ENCODE measurements at regions not wholly inside any gene's neighbourhood (a gene's known extent, or its start where the extent isn't known, plus 50 kb on each side); places are given as distances from the start of the nearest gene placed in this dataset.

DNA sequence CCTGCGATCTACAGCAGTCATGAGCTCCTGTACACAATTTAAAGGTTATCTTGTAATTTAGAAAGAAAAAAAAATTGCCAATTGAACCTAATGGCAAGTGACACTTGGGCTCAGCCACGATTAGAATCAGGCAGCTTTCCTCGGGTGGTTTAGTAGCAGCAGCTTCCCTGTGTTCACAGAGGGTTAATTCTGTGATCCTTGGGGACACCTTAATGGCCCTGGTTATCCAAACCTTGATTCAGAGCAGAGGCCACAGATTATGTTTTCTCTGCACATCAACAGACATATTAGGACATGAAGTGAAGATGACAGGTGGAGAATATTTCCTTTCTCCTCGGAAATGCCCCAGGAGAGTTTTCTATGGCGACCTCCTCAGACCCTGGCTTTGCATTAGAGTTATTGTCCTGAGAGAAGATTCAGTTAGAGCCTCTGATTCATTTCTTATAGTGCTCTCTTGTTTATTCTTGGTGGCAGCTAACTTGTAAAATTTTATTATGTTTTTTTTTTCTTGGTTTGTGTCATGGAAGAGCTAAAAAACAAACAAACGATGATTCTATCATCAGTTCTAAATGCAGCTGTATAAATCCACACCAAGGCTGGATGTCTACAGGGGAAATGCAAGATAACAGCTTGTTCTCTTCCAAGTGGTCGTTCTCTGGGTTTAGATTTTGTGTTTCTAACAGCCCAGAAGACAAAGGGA, 351.2 kb upstream of the DYNLRB2 start:
- no peak for DNase-seq (ENCODE audit: low read depth, low spot score)
- in situ Hi-C loops (cut with HindIII; ENCODE audit: low pct_unique_long_range_greater_than_20kb, low sequenced_read_pairs) (no loop called here), intact Hi-C loops (cut with micrococcal nuclease; ENCODE audit: unreplicated experiment) (no loop called here)
- ChIA-PET POLR2A (no interaction called here), CTCF (no interaction called here)
- no peaks in the 10 kb centered on the region for H3K9me3 ChIP-seq (ENCODE audit: control insufficient read depth, insufficient read depth, low read depth, low read length)
- no peak for TF ChIP-seq CTCF (IDR thresholded peaks at IDR 0.05)
- TF ChIP-seq TCF7L2 (IDR thresholded peaks at IDR 0.05; ENCODE audit: low read depth, low read length): no peak
- no peak for TF ChIP-seq POLR2AphosphoS5 (IDR thresholded peaks at IDR 0.05; ENCODE audit: low read depth, low read length)
- TF ChIP-seq SIN3A (IDR thresholded peaks at IDR 0.05; ENCODE audit: borderline replicate concordance, insufficient read depth, low read depth, low read length): no peak
- TF ChIP-seq, protein P1, sequence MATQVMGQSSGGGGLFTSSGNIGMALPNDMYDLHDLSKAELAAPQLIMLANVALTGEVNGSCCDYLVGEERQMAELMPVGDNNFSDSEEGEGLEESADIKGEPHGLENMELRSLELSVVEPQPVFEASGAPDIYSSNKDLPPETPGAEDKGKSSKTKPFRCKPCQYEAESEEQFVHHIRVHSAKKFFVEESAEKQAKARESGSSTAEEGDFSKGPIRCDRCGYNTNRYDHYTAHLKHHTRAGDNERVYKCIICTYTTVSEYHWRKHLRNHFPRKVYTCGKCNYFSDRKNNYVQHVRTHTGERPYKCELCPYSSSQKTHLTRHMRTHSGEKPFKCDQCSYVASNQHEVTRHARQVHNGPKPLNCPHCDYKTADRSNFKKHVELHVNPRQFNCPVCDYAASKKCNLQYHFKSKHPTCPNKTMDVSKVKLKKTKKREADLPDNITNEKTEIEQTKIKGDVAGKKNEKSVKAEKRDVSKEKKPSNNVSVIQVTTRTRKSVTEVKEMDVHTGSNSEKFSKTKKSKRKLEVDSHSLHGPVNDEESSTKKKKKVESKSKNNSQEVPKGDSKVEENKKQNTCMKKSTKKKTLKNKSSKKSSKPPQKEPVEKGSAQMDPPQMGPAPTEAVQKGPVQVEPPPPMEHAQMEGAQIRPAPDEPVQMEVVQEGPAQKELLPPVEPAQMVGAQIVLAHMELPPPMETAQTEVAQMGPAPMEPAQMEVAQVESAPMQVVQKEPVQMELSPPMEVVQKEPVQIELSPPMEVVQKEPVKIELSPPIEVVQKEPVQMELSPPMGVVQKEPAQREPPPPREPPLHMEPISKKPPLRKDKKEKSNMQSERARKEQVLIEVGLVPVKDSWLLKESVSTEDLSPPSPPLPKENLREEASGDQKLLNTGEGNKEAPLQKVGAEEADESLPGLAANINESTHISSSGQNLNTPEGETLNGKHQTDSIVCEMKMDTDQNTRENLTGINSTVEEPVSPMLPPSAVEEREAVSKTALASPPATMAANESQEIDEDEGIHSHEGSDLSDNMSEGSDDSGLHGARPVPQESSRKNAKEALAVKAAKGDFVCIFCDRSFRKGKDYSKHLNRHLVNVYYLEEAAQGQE (IDR thresholded peaks at IDR 0.05; ENCODE audit: insufficient read depth in 1 of 2, low read depth in 2 of 2, low read length in 1 of 2): no peak
- no peak overlapping the region for H3K27ac ChIP-seq (ENCODE audit: low read length)
- H3K4me3 ChIP-seq (ENCODE audit: low read depth in 2 of 2, low read length in 2 of 2): no peak overlapping the region
- H3K36me3 ChIP-seq (ENCODE audit: control insufficient read depth, insufficient read depth, low read length): no peaks in the 10 kb centered on the region
- ATAC-seq: no peak
- BruUV-seq (replicated peaks): no TSS peak
- H3K27me3 ChIP-seq (ENCODE audit: control insufficient read depth, insufficient read depth, low read length): no peaks in the 10 kb centered on the region
- no peaks in the 10 kb centered on the region for H3K4me1 ChIP-seq (ENCODE audit: control insufficient read depth, insufficient read depth, low read length)

- H3K27ac ChIP-seq (ENCODE audit: low read length): no peak overlapping the region
- CTCF ChIA-PET: no interaction called here
- in situ Hi-C loops (cut with HindIII; ENCODE audit: low pct_unique_long_range_greater_than_20kb, low sequenced_read_pairs): no loop called here
- no peaks in the 10 kb centered on the region for H3K27me3 ChIP-seq (ENCODE audit: control insufficient read depth, insufficient read depth, low read length)
- intact Hi-C loops (cut with micrococcal nuclease; ENCODE audit: unreplicated experiment): no loop called here
- no TSS peak for BruUV-seq (replicated peaks)
- ATAC-seq: no peak
- H3K36me3 ChIP-seq (ENCODE audit: control insufficient read depth, insufficient read depth, low read length): no peaks in the 10 kb centered on the region
- POLR2A ChIA-PET: no interaction called here
- no peak overlapping the region for H3K4me3 ChIP-seq (ENCODE audit: low read depth in 2 of 2, low read length in 2 of 2)
- TF ChIP-seq POLR2AphosphoS5 (IDR thresholded peaks at IDR 0.05; ENCODE audit: low read depth, low read length): no peak
- TF ChIP-seq CTCF (IDR thresholded peaks at IDR 0.05): no peak
- no peak for TF ChIP-seq SIN3A (IDR thresholded peaks at IDR 0.05; ENCODE audit: borderline replicate concordance, insufficient read depth, low read depth, low read length)
- TF ChIP-seq, protein P1 (IDR thresholded peaks at IDR 0.05; ENCODE audit: insufficient read depth in 1 of 2, low read depth in 2 of 2, low read length in 1 of 2): no peak
- no peak for TF ChIP-seq TCF7L2 (IDR thresholded peaks at IDR 0.05; ENCODE audit: low read depth, low read length)
- H3K9me3 ChIP-seq (ENCODE audit: control insufficient read depth, insufficient read depth, low read depth, low read length): no peaks in the 10 kb centered on the region
- DNase-seq (ENCODE audit: low read depth, low spot score): no peak
- no peaks in the 10 kb centered on the region for H3K4me1 ChIP-seq (ENCODE audit: control insufficient read depth, insufficient read depth, low read length)
Observed at GRCh38 chr16:80176114-80176513, 364.7 kb upstream of the DYNLRB2 start.
